ENCODE measurements at regions not wholly inside any gene's neighbourhood (a gene's known extent, or its start where the extent isn't known, plus 50 kb on each side); places are given as distances from the start of the nearest gene placed in this dataset.

DNA sequence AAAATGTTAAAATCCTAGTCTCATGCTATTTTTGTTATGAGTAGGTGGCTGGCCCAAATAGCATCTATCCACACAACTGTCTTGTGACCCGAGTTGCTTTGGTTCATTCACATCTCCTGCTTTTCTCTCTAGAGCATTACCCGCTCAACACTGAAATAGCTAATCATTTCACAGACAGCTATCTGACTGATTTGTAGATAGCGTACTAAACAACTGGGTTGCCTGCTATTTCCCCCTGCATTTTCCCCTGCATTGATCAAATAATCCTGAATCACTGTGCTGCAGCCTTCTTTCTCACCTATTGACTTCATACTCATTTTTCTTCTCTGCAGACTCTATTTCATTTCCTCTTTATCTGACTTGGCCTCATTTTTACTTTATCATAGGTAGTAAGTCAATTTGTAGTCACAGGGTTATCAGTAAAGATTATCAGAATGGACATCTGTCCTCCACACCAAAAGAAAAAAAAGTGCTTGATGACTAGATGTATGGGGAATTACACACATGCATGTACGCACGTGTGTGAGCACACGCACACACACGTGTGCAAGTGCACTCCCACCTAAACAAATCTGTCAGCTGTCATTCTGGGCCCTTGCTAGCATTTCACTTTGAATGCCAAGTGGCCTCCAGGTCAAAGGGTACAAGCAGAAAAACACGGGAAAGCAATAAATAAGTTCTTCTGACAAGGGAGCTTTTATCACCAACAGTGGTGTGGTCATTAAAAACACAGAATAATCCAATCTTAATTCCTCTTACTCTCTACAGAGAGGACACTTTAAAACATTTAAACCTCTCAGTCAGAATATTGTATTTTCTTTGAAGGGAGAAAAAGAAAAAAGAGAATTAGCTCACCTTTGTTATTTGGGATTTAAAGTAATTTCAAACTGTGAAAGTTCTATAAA is 501.6 kb downstream of the EFNA5 start:
- TF ChIP-seq GATA2 (IDR thresholded peaks at IDR 0.05; ENCODE audit: low read depth, low read length): no peak
- no peak for TF ChIP-seq GATA3 (IDR thresholded peaks at IDR 0.05; ENCODE audit: low read depth, low read length)
